ENCODE measurements at regions not wholly inside any gene's neighbourhood (a gene's known extent, or its start where the extent isn't known, plus 50 kb on each side); places are given as distances from the start of the nearest gene placed in this dataset.
"Not testable (repeated sequence)": the region's sequence is repeated elsewhere in the genome, so short reads cannot be mapped to it uniquely, and the experiment has no call there.

DNA sequence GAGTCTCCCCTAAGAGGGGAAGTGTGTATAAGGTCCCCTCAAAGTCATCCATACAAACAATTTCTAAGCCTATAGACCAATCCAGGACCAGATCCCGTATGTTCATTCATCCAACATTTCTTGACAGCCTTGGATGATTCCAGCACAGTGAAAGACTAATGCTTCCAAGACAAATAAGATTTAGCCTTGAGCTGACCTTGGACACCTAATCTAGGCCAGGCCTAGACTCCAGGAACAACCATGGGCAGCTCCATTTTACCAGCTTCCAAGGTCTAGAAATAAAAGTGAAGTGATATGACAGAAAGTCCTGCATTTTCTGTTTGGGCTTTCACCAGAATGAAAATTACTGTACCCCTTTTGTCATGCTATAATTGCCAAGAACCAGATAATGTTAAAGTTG is 67.9 kb upstream of the BCL6 start:
- no peaks in the 10 kb centered on the region for H4K20me1 ChIP-seq (ENCODE audit: insufficient read depth, low read length)
- Mint-ChIP-seq H3K27ac (no peak overlapping the region), H3K4me3 (no peak overlapping the region), H3K9me3 (peaks cover 0 to 2% (median 0%) of the 10 kb centered on the region in 7 donors), H3K36me3 (no peaks in the 10 kb centered on the region), H3K27me3 (ENCODE audit: low read depth in 3 of 3) (peaks cover 1 to 5% (median 3%) of the 10 kb centered on the region in 3 donors), H3K4me1 (peaks cover 18% of the 10 kb centered on the region)
- H3K36me3 ChIP-seq (replicated peaks in 1 of 2; ENCODE audit: control insufficient read depth in 1 of 2, insufficient read depth in 2 of 2, low read length in 2 of 2): no peaks in the 10 kb centered on the region
- no CpG with 5 or more reads among the region's 1 CpG for WGBS (ENCODE audit: insufficient coverage)
- H3K4me3 ChIP-seq (replicated peaks in 1 of 3; ENCODE audit: low read depth in 2 of 3, low read length in 3 of 3): no peak overlapping the region
- intact Hi-C loops (cut with micrococcal nuclease): no loop called here
- no peak for DNase-seq
- no peak overlapping the region for H2AFZ ChIP-seq (ENCODE audit: insufficient read depth, low read depth, low read length, poor library complexity, severe bottlenecking)
- H3K27ac ChIP-seq (ENCODE audit: low read depth in 1 of 2, low read length in 2 of 2): no peak overlapping the region
- H3K9me3 ChIP-seq (replicated peaks in 1 of 2; ENCODE audit: control insufficient read depth in 1 of 2, insufficient read depth in 1 of 2, low read length in 2 of 2): no peaks in the 10 kb centered on the region
- peaks cover 14 to 19% of the 10 kb centered on the region in 2 donors for H3K4me1 ChIP-seq (ENCODE audit: control insufficient read depth in 1 of 2, insufficient read depth in 2 of 2, low read length in 2 of 2)
- no peaks in the 10 kb centered on the region for H3K27me3 ChIP-seq (ENCODE audit: control insufficient read depth in 2 of 2, insufficient read depth in 2 of 2, low read length in 2 of 2)
- H3K79me2 ChIP-seq (ENCODE audit: insufficient read depth, low read length): no peaks in the 10 kb centered on the region
- no peak overlapping the region for H3K9ac ChIP-seq (ENCODE audit: insufficient read depth, low read length, poor library complexity, severe bottlenecking)
- no peak overlapping the region for H3K4me2 ChIP-seq (replicated peaks; ENCODE audit: extremely low read depth, low read length, poor library complexity, severe bottlenecking)
- TF ChIP-seq, protein P1, sequence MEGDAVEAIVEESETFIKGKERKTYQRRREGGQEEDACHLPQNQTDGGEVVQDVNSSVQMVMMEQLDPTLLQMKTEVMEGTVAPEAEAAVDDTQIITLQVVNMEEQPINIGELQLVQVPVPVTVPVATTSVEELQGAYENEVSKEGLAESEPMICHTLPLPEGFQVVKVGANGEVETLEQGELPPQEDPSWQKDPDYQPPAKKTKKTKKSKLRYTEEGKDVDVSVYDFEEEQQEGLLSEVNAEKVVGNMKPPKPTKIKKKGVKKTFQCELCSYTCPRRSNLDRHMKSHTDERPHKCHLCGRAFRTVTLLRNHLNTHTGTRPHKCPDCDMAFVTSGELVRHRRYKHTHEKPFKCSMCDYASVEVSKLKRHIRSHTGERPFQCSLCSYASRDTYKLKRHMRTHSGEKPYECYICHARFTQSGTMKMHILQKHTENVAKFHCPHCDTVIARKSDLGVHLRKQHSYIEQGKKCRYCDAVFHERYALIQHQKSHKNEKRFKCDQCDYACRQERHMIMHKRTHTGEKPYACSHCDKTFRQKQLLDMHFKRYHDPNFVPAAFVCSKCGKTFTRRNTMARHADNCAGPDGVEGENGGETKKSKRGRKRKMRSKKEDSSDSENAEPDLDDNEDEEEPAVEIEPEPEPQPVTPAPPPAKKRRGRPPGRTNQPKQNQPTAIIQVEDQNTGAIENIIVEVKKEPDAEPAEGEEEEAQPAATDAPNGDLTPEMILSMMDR (IDR thresholded peaks at IDR 0.05): no peak

- H3K4me2 ChIP-seq (replicated peaks; ENCODE audit: extremely low read depth, low read length, poor library complexity, severe bottlenecking); H3K4me3 Mint-ChIP-seq; H3K9me3 Mint-ChIP-seq; H3K9ac ChIP-seq (ENCODE audit: insufficient read depth, low read length, poor library complexity, severe bottlenecking); H2AFZ ChIP-seq (ENCODE audit: insufficient read depth, low read depth, low read length, poor library complexity, severe bottlenecking); H3K79me2 ChIP-seq (ENCODE audit: insufficient read depth, low read length); H3K9me3 ChIP-seq (replicated peaks in 1 of 2; ENCODE audit: control insufficient read depth in 1 of 2, insufficient read depth in 1 of 2, low read length in 2 of 2); H4K20me1 ChIP-seq (ENCODE audit: insufficient read depth, low read length); H3K36me3 Mint-ChIP-seq; DNase-seq; H3K27ac Mint-ChIP-seq; H3K4me3 ChIP-seq (replicated peaks in 1 of 3; ENCODE audit: low read depth in 2 of 3, low read length in 3 of 3); H3K27me3 Mint-ChIP-seq (ENCODE audit: low read depth in 3 of 3); H3K4me1 Mint-ChIP-seq; H3K4me1 ChIP-seq (ENCODE audit: control insufficient read depth in 1 of 2, insufficient read depth in 2 of 2, low read length in 2 of 2); H3K36me3 ChIP-seq (replicated peaks in 1 of 2; ENCODE audit: control insufficient read depth in 1 of 2, insufficient read depth in 2 of 2, low read length in 2 of 2); H3K27ac ChIP-seq (ENCODE audit: low read depth in 1 of 2, low read length in 2 of 2); intact Hi-C loops (cut with micrococcal nuclease); H3K27me3 ChIP-seq (ENCODE audit: control insufficient read depth in 2 of 2, insufficient read depth in 2 of 2, low read length in 2 of 2): not testable (repeated sequence)
- WGBS (ENCODE audit: insufficient coverage): no CpG with 5 or more reads among the region's 3 CpGs
These were observed 72.5 kb upstream of the BCL6 start for GRCh38 chr3:187817766-187818165.

All from CD14-positive monocyte (primary cell).